SHP77 treated with DMSO at 0.1 percent for 48 hours (cell line): ENCODE measurements at regions not wholly inside any gene's neighbourhood (a gene's known extent, or its start where the extent isn't known, plus 50 kb on each side); places are given as distances from the start of the nearest gene placed in this dataset.
"Not testable (repeated sequence)": the region's sequence is repeated elsewhere in the genome, so short reads cannot be mapped to it uniquely, and the experiment has no call there.

Experiments
- DNase-seq: peaks from one replicate; lab custom pipeline; 2025; lab: John Stamatoyannopoulos, UW

- no peak for DNase-seq
Measured at GRCh38 chr4:184950117-184950830, 68.0 kb upstream of the HELT start.

- no peak for DNase-seq
Measured at GRCh38 chr4:184950926-184951325, 67.4 kb upstream of the HELT start.

- no peak for DNase-seq
Measured at GRCh38 chr4:184951668-184952160, 66.6 kb upstream of the HELT start.

- DNase-seq, result no peak
Measured at GRCh38 chr4:184952522-184952921, 65.8 kb upstream of the HELT start.

GRCh38 chr4:184953421-184953945, 64.8 kb upstream of the HELT start:
- no peak for DNase-seq

GRCh38 chr4:184953971-184954370, 64.3 kb upstream of the HELT start:
- DNase-seq, result no peak

GRCh38 chr4:184954482-184954881, 63.8 kb upstream of the HELT start:
- no peak for DNase-seq

- no peak for DNase-seq
Measured at GRCh38 chr4:184955116-184955515, 63.2 kb upstream of the HELT start.

GRCh38 chr4:184955636-184956035, 62.7 kb upstream of the HELT start:
- no peak for DNase-seq

- DNase-seq, result no peak
Measured at GRCh38 chr4:184957446-184958115, 60.7 kb upstream of the HELT start.

- DNase-seq, result no peak
Measured at GRCh38 chr4:184958127-184958922, 60.0 kb upstream of the HELT start.

- no peak for DNase-seq
Measured at GRCh38 chr4:184958923-184959210, 59.4 kb upstream of the HELT start.

- DNase-seq, result no peak
Measured at GRCh38 chr4:184959309-184959708, 59.0 kb upstream of the HELT start.

- no peak for DNase-seq
Measured at GRCh38 chr4:184959786-184960185, 58.5 kb upstream of the HELT start.

- no peak for DNase-seq
Measured at GRCh38 chr4:184960505-184960971, 57.8 kb upstream of the HELT start.

GRCh38 chr4:184961660-184962059, 56.6 kb upstream of the HELT start:
- DNase-seq, result no peak

- no peak for DNase-seq
Measured at GRCh38 chr4:184962125-184962638, 56.1 kb upstream of the HELT start.

GRCh38 chr4:184965230-184966050, 52.9 kb upstream of the HELT start:
- DNase-seq, result not testable (repeated sequence)

GRCh38 chr4:184966051-184966691, 52.1 kb upstream of the HELT start:
- DNase-seq, result not testable (repeated sequence)

- DNase-seq, result not testable (repeated sequence)
Measured at GRCh38 chr4:184967699-184968098, 50.6 kb upstream of the HELT start.

GRCh38 chr4:184968366-184968765, 49.9 kb upstream of the HELT start:
- DNase-seq, result no peak
